Testis (tissue), 2 donors: ENCODE measurements at regions not wholly inside any gene's neighbourhood (a gene's known extent, or its start where the extent isn't known, plus 50 kb on each side); places are given as distances from the start of the nearest gene placed in this dataset.

Experiments used
- DNase-seq: peaks from one replicate; pipeline ENCODE4 v3.0.0-alpha.2; 2019
- H3K27ac ChIP-seq, 2 donors: fragments of 200-600 bp; sonication (generic); one replicate each; pipeline ENCODE4 v1.5.1; 2019
- H3K27me3 ChIP-seq: fragments of 200-600 bp; sonication (generic); one replicate; pipeline ENCODE4 v1.5.1; 2019
- H3K36me3 ChIP-seq: fragments of 200-600 bp; sonication (generic); one replicate; pipeline ENCODE4 v1.5.1; 2017; ENCODE audit warnings: low read depth; ENCODE audit errors: missing control alignments
- H3K4me1 ChIP-seq: fragments of 200-600 bp; sonication (generic); one replicate; pipeline ENCODE4 v1.5.1; 2019
- H3K4me3 ChIP-seq, 2 donors: fragments of 200-600 bp; sonication (generic); one replicate each; pipeline ENCODE4 v1.5.1; 2017 to 2019
- H3K9me3 ChIP-seq: fragments of 200-600 bp; sonication (generic); one replicate; pipeline ENCODE4 v1.5.1; 2017
- POLR2A ChIP-seq: fragments of 450-650 bp; IDR thresholded peaks from one replicate; pipeline ENCODE4 v1.6.1; 2017; ENCODE audit warnings: antibody characterized with exemption, mild to moderate bottlenecking, moderate library complexity
- WGBS, 2 donors: methylation state at CpG; one replicate each; pipeline ENCODE4 v1.1.5; 2018; 5-methylcytosine and 5-hydroxymethylcytosine counted together
- intact Hi-C: fragments of 100-400 bp; cut with DNase I; formaldehyde crosslinking; loops from one replicate; pipeline ENCODE4 v1.15.1; 2023; ENCODE audit warnings: low total_unique reads
- TF ChIP-seq, protein P1 (sequence below), 3 experiments: fragments of 450-650 bp in 2 of 3; fragments of 200-600 bp in 1 of 3; sonication (generic) in 1 of 3; IDR thresholded peaks; one replicate each; pipeline ENCODE4 v1.5.1; 2016 to 2019; ENCODE audit warnings: antibody characterized with exemption in 3 of 3, mild to moderate bottlenecking in 2 of 3, moderate library complexity in 1 of 3

DNA sequence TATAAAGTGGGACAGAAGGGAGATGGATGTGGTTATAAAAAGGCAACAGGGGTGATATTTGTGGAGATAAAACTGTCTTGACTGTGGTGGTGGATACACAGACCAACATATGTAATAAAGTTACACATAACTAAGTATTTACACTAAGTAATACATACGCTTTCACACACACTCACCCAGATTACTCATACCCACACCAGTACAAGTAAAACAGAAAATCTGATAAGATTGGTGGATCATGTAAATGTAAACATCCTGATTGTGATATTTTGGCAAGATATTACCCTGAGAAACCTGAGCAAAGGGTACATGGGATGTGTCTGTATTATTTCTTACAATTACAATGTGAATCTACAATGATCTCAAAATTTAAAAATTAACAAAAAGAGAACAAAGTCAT is 53.3 kb upstream of the SLIT3 start:
- WGBS, 2 donors = 94% methylated on average over 1 of the region's 1 CpG
- TF ChIP-seq POLR2A = no peak
- TF ChIP-seq, protein P1, sequence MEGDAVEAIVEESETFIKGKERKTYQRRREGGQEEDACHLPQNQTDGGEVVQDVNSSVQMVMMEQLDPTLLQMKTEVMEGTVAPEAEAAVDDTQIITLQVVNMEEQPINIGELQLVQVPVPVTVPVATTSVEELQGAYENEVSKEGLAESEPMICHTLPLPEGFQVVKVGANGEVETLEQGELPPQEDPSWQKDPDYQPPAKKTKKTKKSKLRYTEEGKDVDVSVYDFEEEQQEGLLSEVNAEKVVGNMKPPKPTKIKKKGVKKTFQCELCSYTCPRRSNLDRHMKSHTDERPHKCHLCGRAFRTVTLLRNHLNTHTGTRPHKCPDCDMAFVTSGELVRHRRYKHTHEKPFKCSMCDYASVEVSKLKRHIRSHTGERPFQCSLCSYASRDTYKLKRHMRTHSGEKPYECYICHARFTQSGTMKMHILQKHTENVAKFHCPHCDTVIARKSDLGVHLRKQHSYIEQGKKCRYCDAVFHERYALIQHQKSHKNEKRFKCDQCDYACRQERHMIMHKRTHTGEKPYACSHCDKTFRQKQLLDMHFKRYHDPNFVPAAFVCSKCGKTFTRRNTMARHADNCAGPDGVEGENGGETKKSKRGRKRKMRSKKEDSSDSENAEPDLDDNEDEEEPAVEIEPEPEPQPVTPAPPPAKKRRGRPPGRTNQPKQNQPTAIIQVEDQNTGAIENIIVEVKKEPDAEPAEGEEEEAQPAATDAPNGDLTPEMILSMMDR (IDR thresholded peaks at IDR 0.05) = no peak
- Histone ChIP-seq H3K27ac (no peak overlapping the region), H3K9me3 (no peaks in the 10 kb centered on the region), H3K4me1 (no peaks in the 10 kb centered on the region), H3K27me3 (no peaks in the 10 kb centered on the region), H3K4me3 (no peak overlapping the region), H3K36me3 (no peaks in the 10 kb centered on the region)
- intact Hi-C loops = no loop called here
- DNase-seq = no peak

DNA sequence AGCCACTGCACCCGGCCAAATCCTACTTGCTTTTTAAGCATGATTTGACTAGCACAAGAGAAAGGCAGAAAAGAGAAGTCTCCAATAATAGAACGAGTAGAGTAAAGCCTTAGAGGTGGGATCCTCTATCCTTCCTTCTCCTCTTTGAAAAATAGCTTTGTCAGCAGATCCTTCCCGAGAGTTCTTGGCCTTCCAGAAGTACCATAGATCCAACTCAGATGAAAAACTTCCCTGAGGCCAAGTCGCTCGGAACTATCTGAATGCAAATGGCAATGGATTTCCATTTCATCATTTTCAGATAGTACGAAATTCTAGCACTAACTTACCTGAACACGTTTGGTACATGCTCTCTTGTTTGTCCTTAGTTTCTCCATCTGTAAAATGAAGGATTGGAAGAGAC is 52.0 kb upstream of the SLIT3 start:
- H3K36me3 ChIP-seq = no peaks in the 10 kb centered on the region
- no peaks in the 10 kb centered on the region for H3K9me3 ChIP-seq
- no peak overlapping the region for H3K27ac ChIP-seq
- WGBS, 2 donors = 87 to 88% methylated on average over 7 of the region's 7 CpGs
- intact Hi-C loops = no loop called here
- TF ChIP-seq, protein P1 (IDR thresholded peaks at IDR 0.05) = no peak
- TF ChIP-seq POLR2A = no peak
- H3K4me1 ChIP-seq = no peaks in the 10 kb centered on the region
- no peak for DNase-seq
- H3K4me3 ChIP-seq = no peak overlapping the region
- no peaks in the 10 kb centered on the region for H3K27me3 ChIP-seq

DNA sequence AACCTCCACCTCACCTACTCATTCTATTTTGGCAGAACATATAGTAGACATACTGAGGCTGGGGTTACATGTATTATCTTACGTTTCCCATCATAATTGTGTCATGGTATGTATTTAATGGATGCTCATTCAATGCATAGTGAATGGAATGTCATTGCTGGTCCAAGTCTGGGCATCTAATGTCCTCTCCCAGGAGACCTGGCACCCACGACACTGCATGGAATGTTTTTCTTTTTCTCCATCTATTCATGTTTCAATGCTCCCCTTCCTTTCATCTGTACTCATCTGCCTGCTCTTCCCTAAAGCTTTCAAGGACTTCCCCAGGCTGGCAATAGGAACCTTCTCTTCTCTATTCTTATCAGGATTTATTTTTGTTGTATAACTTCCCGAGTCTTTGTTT is 50.8 kb upstream of the SLIT3 start:
- Histone ChIP-seq H3K36me3 (no peaks in the 10 kb centered on the region), H3K27ac (no peak overlapping the region), H3K9me3 (no peaks in the 10 kb centered on the region), H3K27me3 (no peaks in the 10 kb centered on the region), H3K4me3 (no peak overlapping the region), H3K4me1 (no peaks in the 10 kb centered on the region)
- no peak for DNase-seq
- intact Hi-C loops = no loop called here
- 62 to 69% methylated on average over 3 of the region's 3 CpGs for WGBS, 2 donors
- TF ChIP-seq POLR2A = no peak
- TF ChIP-seq, protein P1 (IDR thresholded peaks at IDR 0.05) = no peak

DNA sequence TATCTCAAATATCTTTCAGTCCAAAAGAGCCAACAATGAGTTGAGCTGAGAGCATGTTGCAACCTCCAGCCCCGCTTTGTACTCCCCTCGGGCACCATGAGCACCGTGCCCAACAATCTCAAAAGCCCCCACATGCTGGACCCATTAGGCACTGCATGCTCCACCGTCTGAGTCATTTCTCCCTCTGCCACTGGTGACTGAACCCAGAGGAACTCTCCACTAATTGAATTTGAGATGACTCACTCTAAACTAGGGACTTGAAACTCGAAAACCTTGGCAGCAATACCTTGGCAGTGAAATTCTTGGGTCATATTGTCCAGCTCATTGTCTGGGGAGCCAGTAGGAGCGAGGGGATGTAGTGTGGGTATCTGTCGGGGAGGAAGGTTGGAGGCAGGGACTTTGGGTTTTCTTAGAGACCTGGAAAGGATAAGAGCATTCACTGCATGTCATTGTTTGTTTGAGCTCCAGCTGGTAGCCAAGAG is 49.9 kb upstream of the SLIT3 start:
- no peaks in the 10 kb centered on the region for H3K36me3 ChIP-seq
- 68 to 71% methylated on average over 7 of the region's 7 CpGs for WGBS, 2 donors
- intact Hi-C loops = no loop called here
- no peaks in the 10 kb centered on the region for H3K9me3 ChIP-seq
- H3K4me3 ChIP-seq = no peak overlapping the region
- no peaks in the 10 kb centered on the region for H3K4me1 ChIP-seq
- no peaks in the 10 kb centered on the region for H3K27me3 ChIP-seq
- TF ChIP-seq POLR2A = no peak
- TF ChIP-seq, protein P1 (IDR thresholded peaks at IDR 0.05) = no peak
- DNase-seq = no peak
- no peak overlapping the region for H3K27ac ChIP-seq
